Panc1 (cell line): ENCODE measurements at regions not wholly inside any gene's neighbourhood (a gene's known extent, or its start where the extent isn't known, plus 50 kb on each side); places are given as distances from the start of the nearest gene placed in this dataset.

Experiments
- ATAC-seq: fragments of 200-7000 bp; cut with Tn5 transposase; 2 replicates; pipeline ENCODE4 v1.9.1; 2020; ENCODE audit warnings: mild to moderate bottlenecking, moderate library complexity
- BruUV-seq: library from RNA; stranded (reverse); fragments of 400-500 nt; replicated peaks from 2 replicates; lab custom pipeline; 2021; lab: Mats Ljungman, UMichigan
- CTCF ChIA-PET: fragments of 300-600 bp; sonication (Branson Sonifier 250); formaldehyde crosslinking; loops from one replicate; lab custom pipeline; 2022; ENCODE audit warnings: antibody characterized with exemption; lab: Charles Lee
- POLR2A ChIA-PET: fragments of 300-600 bp; sonication (Branson Sonifier 250); formaldehyde crosslinking; loops from one replicate; lab custom pipeline; 2022; ENCODE audit warnings: antibody characterized with exemption; lab: Charles Lee
- DNase-seq: peaks from one replicate; pipeline ENCODE4 v3.0.0-alpha.2; 2010; ENCODE audit warnings: low read depth, low spot score
- H3K27ac ChIP-seq: 2 replicates; pipeline ENCODE4 v1.5.1; 2011; ENCODE audit warnings: mild to moderate bottlenecking, low read length, inconsistent platforms
- H3K27me3 ChIP-seq: fragments of 200-500 bp; sonication (Bioruptor generic); 2 replicates; pipeline ENCODE4 v1.6.0; 2014; ENCODE audit warnings: low read length, inconsistent platforms; ENCODE audit not compliant: control insufficient read depth, insufficient read depth
- H3K36me3 ChIP-seq: fragments of 200-500 bp; sonication (Bioruptor generic); 2 replicates; pipeline ENCODE4 v1.5.1; 2014; ENCODE audit warnings: inconsistent platforms, mild to moderate bottlenecking, low read length, moderate library complexity; ENCODE audit not compliant: control insufficient read depth, insufficient read depth
- H3K4me1 ChIP-seq: 2 replicates; pipeline ENCODE4 v1.5.1; 2011; ENCODE audit warnings: inconsistent platforms, mild to moderate bottlenecking, low read length, moderate library complexity; ENCODE audit not compliant: control insufficient read depth, insufficient read depth
- H3K4me3 ChIP-seq, 2 experiments: 2 replicates each; pipeline ENCODE4 v1.5.1; 2011 to 2012; ENCODE audit warnings: low read depth in 2 of 2, low read length in 2 of 2, mild to moderate bottlenecking in 2 of 2, inconsistent platforms in 1 of 2, moderate library complexity in 1 of 2
- H3K9me3 ChIP-seq: fragments of 200-500 bp; sonication (Bioruptor generic); 2 replicates; pipeline ENCODE4 v1.5.1; 2014; ENCODE audit warnings: low read depth, mild to moderate bottlenecking, inconsistent platforms, low read length, moderate library complexity; ENCODE audit not compliant: control insufficient read depth, insufficient read depth
- CTCF ChIP-seq: fragments of 450-650 bp; IDR thresholded peaks from 2 replicates; pipeline ENCODE4 v1.5.1; 2017; ENCODE audit warnings: mild to moderate bottlenecking
- POLR2AphosphoS5 ChIP-seq: IDR thresholded peaks from 2 replicates; pipeline ENCODE4 v1.6.1; 2012; ENCODE audit warnings: mild to moderate bottlenecking, low read depth, low read length, moderate library complexity
- REST ChIP-seq, 2 experiments: IDR thresholded peaks; 2 replicates each; pipeline ENCODE4 v1.6.1; 2011 to 2012; ENCODE audit warnings: low read depth in 2 of 2, control low read depth in 1 of 2, low read length in 1 of 2, mild to moderate bottlenecking in 1 of 2, moderate library complexity in 1 of 2; ENCODE audit not compliant: insufficient read depth in 1 of 2
- SIN3A ChIP-seq: IDR thresholded peaks from 2 replicates; pipeline ENCODE4 v1.6.1; 2012; ENCODE audit warnings: low read depth, mild to moderate bottlenecking, low read length, moderate library complexity, borderline replicate concordance; ENCODE audit not compliant: insufficient read depth
- TCF7L2 ChIP-seq: IDR thresholded peaks from 2 replicates; pipeline ENCODE4 v1.6.1; 2011; ENCODE audit warnings: mild to moderate bottlenecking, low read depth, low read length, inconsistent platforms
- in situ Hi-C: cut with HindIII; loops from 2 replicates; pipeline ENCODE4 v1.10.0; 2016; ENCODE audit warnings: low sequenced_read_pairs, low pct_unique_long_range_greater_than_20kb
- intact Hi-C: fragments of 100-400 bp; cut with micrococcal nuclease; formaldehyde crosslinking; loops from one replicate; pipeline ENCODE4 v1.10.0; 2022; ENCODE audit not compliant: unreplicated experiment

GRCh38 chr5:147177125-147177840 is 57.5 kb upstream of the STK32A start:
- in situ Hi-C loops, result no loop called here
- CTCF ChIA-PET, result no interaction called here
- Histone ChIP-seq H3K36me3 (no peaks in the 10 kb centered on the region), H3K27me3 (no peaks in the 10 kb centered on the region; the same call in 1 of the 2 replicates), H3K9me3 (no peaks in the 10 kb centered on the region), H3K4me1 (no peaks in the 10 kb centered on the region), H3K27ac (no peak overlapping the region), H3K4me3 (no peak overlapping the region)
- POLR2A ChIA-PET, result no interaction called here
- no TSS peak for BruUV-seq
- intact Hi-C loops, result no loop called here
- no peak for DNase-seq
- ATAC-seq, result no peak
- TF ChIP-seq TCF7L2 (no peak), SIN3A (no peak), CTCF (no peak), REST (IDR thresholded peaks at IDR 0.05; ENCODE audit: insufficient read depth in 1 of 2, low read depth in 2 of 2, low read length in 1 of 2) (no peak), POLR2AphosphoS5 (no peak)

- POLR2A ChIA-PET, result no interaction called here
- in situ Hi-C loops, result no loop called here
These were observed 55.2 kb upstream of the STK32A start for GRCh38 chr5:147179562-147180147.

More at GRCh38 chr5:147179562-147180147, 55.2 kb upstream of the STK32A start:
- ATAC-seq, result no peak
- Histone ChIP-seq H3K9me3 (no peaks in the 10 kb centered on the region), H3K4me1 (no peaks in the 10 kb centered on the region), H3K4me3 (no peak overlapping the region), H3K36me3 (no peaks in the 10 kb centered on the region), H3K27me3 (no peaks in the 10 kb centered on the region; the same call in 1 of the 2 replicates), H3K27ac (no peak overlapping the region)
- CTCF ChIA-PET, result no interaction called here
- no TSS peak for BruUV-seq
- intact Hi-C loops, result no loop called here
- DNase-seq, result no peak
- TF ChIP-seq SIN3A (no peak), TCF7L2 (no peak), CTCF (no peak), REST (IDR thresholded peaks at IDR 0.05; ENCODE audit: insufficient read depth in 1 of 2, low read depth in 2 of 2, low read length in 1 of 2) (no peak), POLR2AphosphoS5 (no peak)
